ENCODE measurements at regions not wholly inside any gene's neighbourhood (a gene's known extent, or its start where the extent isn't known, plus 50 kb on each side); places are given as distances from the start of the nearest gene placed in this dataset.

DNA sequence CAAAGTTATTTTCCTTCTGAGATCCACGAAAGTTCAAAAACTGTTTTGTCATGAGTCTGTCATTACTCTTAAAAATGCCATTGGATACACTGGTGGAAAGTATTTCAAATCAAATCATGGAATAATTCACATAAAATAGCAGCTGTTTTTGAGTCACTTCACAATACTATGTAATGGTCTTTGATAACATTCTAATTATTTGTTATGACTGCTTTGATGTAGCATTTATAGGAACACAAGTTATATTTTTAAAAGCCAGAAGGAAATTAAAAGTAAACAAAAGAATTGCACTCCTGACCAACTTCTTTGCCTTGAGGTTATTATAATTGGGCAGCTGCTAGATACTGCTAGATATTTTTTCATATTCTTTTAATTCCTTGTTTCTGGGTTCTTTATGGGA lies 473.2 kb downstream of the CCER1 start:
- no peaks in the 10 kb centered on the region; a peak in 1 of 5 replicates for H3K9me3 Mint-ChIP-seq

More for the DNA sequence above, 473.2 kb downstream of the CCER1 start:
- H3T11ph ChIP-seq (ENCODE audit: low read length), result no peak overlapping the region
- H3K56ac ChIP-seq (ENCODE audit: insufficient read length, low read depth, low read length), result no peak overlapping the region
- no peak overlapping the region for H3K4ac ChIP-seq (ENCODE audit: low read depth, low read length)
- TF ChIP-seq, protein P1, sequence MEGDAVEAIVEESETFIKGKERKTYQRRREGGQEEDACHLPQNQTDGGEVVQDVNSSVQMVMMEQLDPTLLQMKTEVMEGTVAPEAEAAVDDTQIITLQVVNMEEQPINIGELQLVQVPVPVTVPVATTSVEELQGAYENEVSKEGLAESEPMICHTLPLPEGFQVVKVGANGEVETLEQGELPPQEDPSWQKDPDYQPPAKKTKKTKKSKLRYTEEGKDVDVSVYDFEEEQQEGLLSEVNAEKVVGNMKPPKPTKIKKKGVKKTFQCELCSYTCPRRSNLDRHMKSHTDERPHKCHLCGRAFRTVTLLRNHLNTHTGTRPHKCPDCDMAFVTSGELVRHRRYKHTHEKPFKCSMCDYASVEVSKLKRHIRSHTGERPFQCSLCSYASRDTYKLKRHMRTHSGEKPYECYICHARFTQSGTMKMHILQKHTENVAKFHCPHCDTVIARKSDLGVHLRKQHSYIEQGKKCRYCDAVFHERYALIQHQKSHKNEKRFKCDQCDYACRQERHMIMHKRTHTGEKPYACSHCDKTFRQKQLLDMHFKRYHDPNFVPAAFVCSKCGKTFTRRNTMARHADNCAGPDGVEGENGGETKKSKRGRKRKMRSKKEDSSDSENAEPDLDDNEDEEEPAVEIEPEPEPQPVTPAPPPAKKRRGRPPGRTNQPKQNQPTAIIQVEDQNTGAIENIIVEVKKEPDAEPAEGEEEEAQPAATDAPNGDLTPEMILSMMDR (conservative IDR thresholded peaks at IDR 0.05), result no peak
- no peak overlapping the region for H2BK20ac ChIP-seq (ENCODE audit: low read depth, low read length, poor library complexity, severe bottlenecking)
- no peaks in the 10 kb centered on the region for H3K23me2 ChIP-seq (ENCODE audit: insufficient read length, low read depth, low read length, poor library complexity, severe bottlenecking)
- DNase-seq, result no peak
- no peak overlapping the region for H3K4me2 ChIP-seq (ENCODE audit: insufficient read depth, insufficient read length, low read length)
- no peak overlapping the region for H2BK5ac ChIP-seq (ENCODE audit: insufficient read length, low read length)
- no peak overlapping the region for H4K8ac ChIP-seq (replicated peaks; ENCODE audit: insufficient read length, low read depth, low read length)
- H3K18ac ChIP-seq (ENCODE audit: insufficient read length, low read depth, low read length), result no peak overlapping the region
- H2BK120ac ChIP-seq (ENCODE audit: low read depth, low read length, poor library complexity, severe bottlenecking), result no peak overlapping the region
- H3K14ac ChIP-seq (ENCODE audit: insufficient read depth, low read length), result no peak overlapping the region
- no peak overlapping the region for H2BK15ac ChIP-seq (ENCODE audit: low read depth, low read length)
- H4K5ac ChIP-seq (ENCODE audit: insufficient read length, low read depth, low read length), result no peak overlapping the region
- H3K27me3 Mint-ChIP-seq (ENCODE audit: low read depth), result no peaks in the 10 kb centered on the region
- H3K23ac ChIP-seq (ENCODE audit: insufficient read length, low read depth, low read length), result no peak overlapping the region
- no peaks in the 10 kb centered on the region for H3K79me1 ChIP-seq (ENCODE audit: insufficient read depth, low read depth, low read length, poor library complexity, severe bottlenecking)
- no peaks in the 10 kb centered on the region for H4K20me1 ChIP-seq (ENCODE audit: control insufficient read depth, insufficient read depth, insufficient read length)
- no peaks in the 10 kb centered on the region for H3K79me2 ChIP-seq (ENCODE audit: insufficient read depth, low read length)
- no peak overlapping the region for H2BK12ac ChIP-seq (ENCODE audit: insufficient read length, low read depth, low read length)
- no peak overlapping the region for H2AK5ac ChIP-seq (ENCODE audit: insufficient read length, low read length)
- H3K4me3 Mint-ChIP-seq, result no peak overlapping the region
- no peak overlapping the region for H3K27ac ChIP-seq (ENCODE audit: insufficient read length, low read depth, low read length)
- H4K91ac ChIP-seq (ENCODE audit: insufficient read length, low read depth, low read length), result no peak overlapping the region
- WGBS (ENCODE audit: extremely low coverage, insufficient read length, low lambda C conversion rate), result no CpG with 5 or more reads among the region's 1 CpG
- H3K9ac ChIP-seq (ENCODE audit: extremely low read depth, insufficient read length, low read length), result no peak overlapping the region
- no peak overlapping the region; a peak in 1 of 7 replicates for H3K27ac Mint-ChIP-seq
- H3K27me3 ChIP-seq (ENCODE audit: insufficient read depth, low read length), result no peaks in the 10 kb centered on the region
- peaks cover 8% of the 10 kb centered on the region in 2 experiments for H3K4me1 Mint-ChIP-seq
- H3K36me3 Mint-ChIP-seq (ENCODE audit: insufficient read depth in 1 of 3, low read depth in 3 of 3), result no peaks in the 10 kb centered on the region
- no peaks in the 10 kb centered on the region for H3K9me3 ChIP-seq (ENCODE audit: control insufficient read depth, low read depth, low read length)
- H3K4me1 ChIP-seq (ENCODE audit: insufficient read depth, low read length), result no peaks in the 10 kb centered on the region
- no peak overlapping the region for H2AFZ ChIP-seq (ENCODE audit: low read length)

All from H9 (cell line).